Upper lobe of left lung (tissue), 4 donors: ENCODE measurements at regions not wholly inside any gene's neighbourhood (a gene's known extent, or its start where the extent isn't known, plus 50 kb on each side); places are given as distances from the start of the nearest gene placed in this dataset.

Experiments used
- CTCF ChIP-seq, 6 experiments: fragments of 450-650 bp in 4 of 6; fragments of 200-600 bp in 2 of 6; sonication (generic) in 2 of 6; IDR thresholded peaks; one replicate each; pipeline ENCODE4 v1.5.1; 2016 to 2019; ENCODE audit warnings: antibody characterized with exemption in 6 of 6
- POLR2A ChIP-seq, 4 donors: fragments of 450-650 bp; IDR thresholded peaks; one replicate each; pipeline ENCODE4 v1.5.1; 2016 to 2017; ENCODE audit warnings: antibody characterized with exemption in 4 of 4, mild to moderate bottlenecking in 2 of 4

GRCh38 chr3:178458313-178459037, 77.8 kb upstream of the KCNMB2 start:
- no peak for TF ChIP-seq CTCF (IDR thresholded peaks at IDR 0.05)
- TF ChIP-seq POLR2A (IDR thresholded peaks at IDR 0.05), result no peak
